HEK293T (cell line): ENCODE measurements at regions not wholly inside any gene's neighbourhood (a gene's known extent, or its start where the extent isn't known, plus 50 kb on each side); places are given as distances from the start of the nearest gene placed in this dataset.

Experiments
- CTCF ChIA-PET: fragments of 350-600 bp; formaldehyde crosslinking; extraction: SDS; loops from one replicate; lab custom pipeline; 2021; ENCODE audit warnings: antibody characterized with exemption, inconsistent platforms; lab: Yijun Ruan, JAX
- POLR2A ChIA-PET: fragments of 350-600 bp; formaldehyde crosslinking; extraction: SDS; loops from one replicate; lab custom pipeline; 2020; ENCODE audit warnings: antibody characterized with exemption, inconsistent platforms; lab: Yijun Ruan, JAX
- DNase-seq: peaks from one replicate; pipeline ENCODE4 v3.0.0; 2012; ENCODE audit warnings: mixed read lengths; ENCODE audit errors: extremely low spot score
- ARNT ChIP-seq: fragments of 450-650 bp; IDR thresholded peaks from 2 replicates; pipeline ENCODE4 v1.6.1; 2017; ENCODE audit warnings: mild to moderate bottlenecking
- BHLHE40 ChIP-seq: fragments of 450-650 bp; IDR thresholded peaks from 2 replicates; pipeline ENCODE4 v1.6.1; 2016; ENCODE audit warnings: mild to moderate bottlenecking, moderate library complexity, borderline replicate concordance
- CTBP1 ChIP-seq: fragments of 450-650 bp; IDR thresholded peaks from 2 replicates; pipeline ENCODE4 v1.6.1; 2016; ENCODE audit warnings: borderline replicate concordance
- ELF4 ChIP-seq: fragments of 450-650 bp; IDR thresholded peaks from 2 replicates; pipeline ENCODE4 v1.6.1; 2017; ENCODE audit warnings: antibody characterized with exemption
- FOXA1 ChIP-seq: fragments of 450-650 bp; IDR thresholded peaks from 2 replicates; pipeline ENCODE4 v1.6.1; 2016; ENCODE audit warnings: mild to moderate bottlenecking
- FOXK2 ChIP-seq: fragments of 450-650 bp; IDR thresholded peaks from 2 replicates; pipeline ENCODE4 v1.6.1; 2016; ENCODE audit warnings: mild to moderate bottlenecking
- FOXM1 ChIP-seq: fragments of 450-650 bp; IDR thresholded peaks from 2 replicates; pipeline ENCODE4 v1.6.1; 2017; ENCODE audit warnings: mild to moderate bottlenecking, borderline replicate concordance
- HDGF ChIP-seq: fragments of 450-650 bp; IDR thresholded peaks from 2 replicates; pipeline ENCODE4 v1.6.1; 2017; ENCODE audit warnings: antibody characterized with exemption, borderline replicate concordance
- L3MBTL2 ChIP-seq: fragments of 450-650 bp; conservative IDR thresholded peaks from 2 replicates; pipeline ENCODE4 v1.6.1; 2016; ENCODE audit warnings: mild to moderate bottlenecking
- LEF1 ChIP-seq: fragments of 450-650 bp; IDR thresholded peaks from 2 replicates; pipeline ENCODE4 v1.6.1; 2017; ENCODE audit warnings: mild to moderate bottlenecking, borderline replicate concordance
- NFRKB ChIP-seq: fragments of 450-650 bp; IDR thresholded peaks from 2 replicates; pipeline ENCODE4 v1.6.1; 2016; ENCODE audit warnings: mild to moderate bottlenecking, moderate library complexity
- SP1 ChIP-seq: fragments of 450-650 bp; IDR thresholded peaks from 2 replicates; pipeline ENCODE4 v1.6.1; 2017
- SUZ12 ChIP-seq: fragments of 450-650 bp; IDR thresholded peaks from 2 replicates; pipeline ENCODE4 v1.6.1; 2016; ENCODE audit warnings: mild to moderate bottlenecking
- TARDBP ChIP-seq: fragments of 450-650 bp; IDR thresholded peaks from 2 replicates; pipeline ENCODE4 v1.6.1; 2016
- ZNF384 ChIP-seq: fragments of 450-650 bp; IDR thresholded peaks from 2 replicates; pipeline ENCODE4 v1.6.1; 2016
- TF ChIP-seq, protein P1 (sequence below): fragments of 450-650 bp; IDR thresholded peaks from 2 replicates; pipeline ENCODE4 v1.6.1; 2016

DNA sequence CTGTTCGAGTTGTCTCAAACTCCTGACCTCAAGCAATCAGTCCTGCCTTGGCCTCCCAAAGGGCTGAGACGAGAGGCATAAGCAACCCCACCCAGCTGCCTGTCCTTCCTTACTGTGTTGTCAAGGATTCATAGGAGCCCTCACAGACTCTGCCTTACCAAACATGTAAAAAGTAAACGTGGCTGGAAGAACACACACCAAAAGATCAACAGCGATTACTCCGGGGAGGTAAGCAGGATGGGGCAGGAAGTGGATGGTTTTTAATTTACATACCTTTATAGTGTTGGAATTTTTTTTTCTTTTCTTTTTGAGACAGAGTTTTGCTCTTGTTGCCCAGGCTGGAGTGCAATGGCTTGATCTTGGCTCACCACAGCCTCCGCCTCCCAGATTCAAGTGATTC is 61.5 kb upstream of the EGLN3 start:
- POLR2A ChIA-PET = no interaction called here
- no peak for TF ChIP-seq SUZ12
- no peak for TF ChIP-seq TARDBP
- TF ChIP-seq NFRKB = no peak
- TF ChIP-seq SP1 = no peak
- no peak for TF ChIP-seq LEF1
- no peak for TF ChIP-seq FOXK2
- no peak for TF ChIP-seq CTBP1
- no peak for TF ChIP-seq ZNF384
- no peak for TF ChIP-seq FOXA1
- TF ChIP-seq, protein P1, sequence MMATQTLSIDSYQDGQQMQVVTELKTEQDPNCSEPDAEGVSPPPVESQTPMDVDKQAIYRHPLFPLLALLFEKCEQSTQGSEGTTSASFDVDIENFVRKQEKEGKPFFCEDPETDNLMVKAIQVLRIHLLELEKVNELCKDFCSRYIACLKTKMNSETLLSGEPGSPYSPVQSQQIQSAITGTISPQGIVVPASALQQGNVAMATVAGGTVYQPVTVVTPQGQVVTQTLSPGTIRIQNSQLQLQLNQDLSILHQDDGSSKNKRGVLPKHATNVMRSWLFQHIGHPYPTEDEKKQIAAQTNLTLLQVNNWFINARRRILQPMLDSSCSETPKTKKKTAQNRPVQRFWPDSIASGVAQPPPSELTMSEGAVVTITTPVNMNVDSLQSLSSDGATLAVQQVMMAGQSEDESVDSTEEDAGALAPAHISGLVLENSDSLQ = no peak
- no peak for TF ChIP-seq FOXM1
- TF ChIP-seq BHLHE40 = no peak
- TF ChIP-seq HDGF = no peak
- TF ChIP-seq ELF4 = no peak
- DNase-seq = no peak
- CTCF ChIA-PET = no interaction called here

DNA sequence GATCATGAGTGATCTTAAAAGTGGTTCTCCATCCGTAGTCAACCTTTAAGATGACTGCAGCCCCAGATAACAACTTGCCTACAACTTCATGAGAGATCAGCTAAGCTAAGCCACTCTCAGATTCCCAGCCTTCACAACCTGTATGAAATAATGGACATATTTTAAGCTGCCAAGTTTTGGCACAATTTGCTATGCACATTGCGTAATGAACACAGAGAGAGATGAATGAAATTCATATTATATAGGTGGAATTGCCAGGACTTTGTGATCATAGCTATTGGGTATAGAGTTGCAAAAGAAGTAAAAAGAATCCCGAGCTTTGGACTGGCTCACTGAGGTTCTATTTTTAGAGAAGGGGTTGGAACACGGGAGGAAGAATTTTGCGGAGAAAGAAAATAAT is 59.1 kb upstream of the EGLN3 start:
- CTCF ChIA-PET = no interaction called here
- POLR2A ChIA-PET = no interaction called here
- TF ChIP-seq, protein P1 = no peak
- no peak for TF ChIP-seq FOXM1
- no peak for TF ChIP-seq CTBP1
- no peak for TF ChIP-seq SUZ12
- TF ChIP-seq ELF4 = no peak
- no peak for TF ChIP-seq SP1
- no peak for TF ChIP-seq L3MBTL2
- TF ChIP-seq BHLHE40 = no peak
- DNase-seq = no peak

DNA sequence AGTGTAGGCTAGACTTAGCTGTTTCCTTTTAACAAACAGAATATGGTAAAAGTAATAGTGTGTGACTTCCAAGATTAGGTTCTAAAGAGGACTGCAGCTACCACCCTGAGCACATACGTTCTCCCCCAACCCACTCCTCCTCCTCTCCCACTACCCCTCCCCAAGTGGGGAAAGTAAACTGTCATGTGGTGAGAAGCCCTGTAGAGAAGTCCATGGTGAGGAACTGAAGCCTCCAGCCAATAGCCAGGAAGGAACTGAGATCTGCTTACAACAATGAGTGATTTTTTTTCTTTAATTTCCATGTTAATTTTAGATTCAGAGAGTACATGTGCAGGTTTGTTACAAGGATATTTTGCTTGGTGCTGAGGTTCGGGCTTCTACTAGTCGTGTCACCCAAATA is 57.0 kb upstream of the EGLN3 start:
- TF ChIP-seq L3MBTL2 = no peak
- ChIA-PET POLR2A (no interaction called here), CTCF (interaction anchor here (0.5 to 0.6 kb wide), 2 partner anchors 9 to 73 kb away, joined by 3 read pairs; no protein-coding TSS in a partner anchor)
- DNase-seq = no peak

DNA sequence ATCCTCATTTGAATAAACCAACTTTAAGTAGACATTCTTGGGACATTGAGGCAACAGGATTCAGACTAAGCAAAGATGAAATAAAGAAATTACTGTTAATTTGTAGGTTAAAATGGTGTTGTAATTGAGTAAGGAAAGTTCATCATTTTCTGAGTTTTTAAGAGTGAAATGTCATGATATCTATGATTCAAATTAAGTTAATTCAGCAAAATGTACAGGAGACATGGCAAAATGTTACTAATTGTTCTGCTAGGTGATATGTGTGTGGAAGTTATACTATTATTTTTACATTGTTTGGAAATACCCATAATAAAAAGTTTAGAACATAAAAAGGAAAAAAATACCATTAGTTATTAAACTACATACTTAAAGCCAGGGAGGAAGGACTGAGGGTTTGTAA is 55.0 kb upstream of the EGLN3 start:
- POLR2A ChIA-PET = no interaction called here
- no peak for DNase-seq
- no peak for TF ChIP-seq HDGF
- TF ChIP-seq ARNT = no peak
- no peak for TF ChIP-seq NFRKB
- TF ChIP-seq, protein P1 = no peak
- TF ChIP-seq L3MBTL2 = no peak
- no peak for TF ChIP-seq FOXA1
- TF ChIP-seq FOXM1 = no peak
- TF ChIP-seq BHLHE40 = no peak
- no peak for TF ChIP-seq SP1
- no peak for TF ChIP-seq TARDBP
- TF ChIP-seq CTBP1 = no peak
- TF ChIP-seq LEF1 = no peak
- TF ChIP-seq SUZ12 = no peak
- no peak for TF ChIP-seq ZNF384
- no peak for TF ChIP-seq FOXK2
- CTCF ChIA-PET = no interaction called here

DNA sequence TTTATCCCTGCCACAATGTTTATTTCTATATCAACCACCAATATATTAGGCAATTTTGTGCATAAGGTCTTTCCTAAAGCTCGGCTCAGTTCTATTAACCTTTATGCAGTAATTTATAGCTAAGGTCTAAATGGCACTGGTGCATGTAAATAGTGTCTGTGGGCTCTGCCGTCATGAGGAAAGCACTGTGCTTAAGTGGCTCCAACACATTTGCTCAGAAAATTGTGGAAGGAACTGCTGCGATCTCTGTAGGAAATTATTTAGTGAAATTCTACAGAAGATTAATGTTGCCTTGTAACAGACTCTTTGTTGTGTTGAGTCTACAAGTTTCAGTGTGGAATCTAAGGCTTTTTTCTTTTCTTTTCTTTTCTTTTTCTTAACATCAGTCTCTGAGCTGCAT is 54.0 kb upstream of the EGLN3 start:
- ChIA-PET CTCF (no interaction called here), POLR2A (no interaction called here)
- DNase-seq = no peak
- TF ChIP-seq SP1 (no peak), NFRKB (no peak), TARDBP (no peak), LEF1 (no peak), CTBP1 (no peak), ARNT (no peak), ZNF384 (no peak)

DNA sequence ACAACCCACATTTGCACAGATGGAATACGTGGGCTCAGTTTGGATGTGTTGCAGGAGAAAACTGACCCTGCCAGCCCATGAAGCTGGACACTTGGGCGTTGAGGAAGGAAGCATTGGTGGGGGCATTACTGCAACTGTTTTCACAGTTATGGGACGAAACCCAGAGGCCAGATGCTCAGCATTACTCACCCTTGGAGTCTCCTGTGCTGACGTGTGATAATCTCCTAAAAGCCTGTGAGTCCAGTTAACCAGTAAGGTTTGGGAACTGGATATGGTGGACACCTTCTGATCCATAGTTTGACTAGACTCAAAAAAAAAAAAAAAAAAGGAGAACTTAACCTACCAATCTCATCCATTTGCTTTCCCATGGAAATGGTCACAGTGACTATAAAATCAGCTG is 52.8 kb upstream of the EGLN3 start:
- no peak for TF ChIP-seq FOXK2
- TF ChIP-seq ELF4 = no peak
- TF ChIP-seq NFRKB = no peak
- TF ChIP-seq SP1 = no peak
- no peak for TF ChIP-seq ZNF384
- no peak for TF ChIP-seq FOXA1
- TF ChIP-seq L3MBTL2 = no peak
- no peak for TF ChIP-seq ARNT
- no peak for TF ChIP-seq HDGF
- no peak for TF ChIP-seq SUZ12
- TF ChIP-seq, protein P1 = no peak
- no peak for TF ChIP-seq FOXM1
- no peak for TF ChIP-seq BHLHE40
- CTCF ChIA-PET = no interaction called here
- no peak for DNase-seq
- POLR2A ChIA-PET = no interaction called here
